Right ventricle myocardium inferior (tissue), 1 donor: ENCODE measurements at regions not wholly inside any gene's neighbourhood (a gene's known extent, or its start where the extent isn't known, plus 50 kb on each side); places are given as distances from the start of the nearest gene placed in this dataset.
A peak's percentile ranks its signal among the peaks of the same experiment; 100 is the strongest.

Source experiments
- ATAC-seq: fragments of 200-7000 bp; cut with Tn5 transposase; one replicate; pipeline ENCODE4 v1.9.1; 2020; ENCODE audit warnings: mild to moderate bottlenecking, moderate library complexity
- DNase-seq: peaks from one replicate; pipeline ENCODE4 v3.0.0; 2021; ENCODE audit errors: missing footprints
- intact Hi-C: fragments of 100-400 bp; cut with DNase I; formaldehyde crosslinking; loops from one replicate; pipeline ENCODE4 v1.11.0; 2022
- donor health status: DM: no; HTN: yes; CAD: no; lungs with severe emphysema.

- DNase-seq (no peak), ATAC-seq (no peak)
- intact Hi-C loops, result no loop called here
These were observed 121.1 kb upstream of the GOLIM4 start for GRCh38 chr3:168216851-168217250.

- ATAC-seq (no peak), DNase-seq (no peak)
- intact Hi-C loops, result loop anchor here (2.0 kb wide), 1 partner anchor 633 kb away; no protein-coding TSS in a partner anchor
These were observed 118.2 kb upstream of the GOLIM4 start for GRCh38 chr3:168213920-168214319.

GRCh38 chr3:168212664-168213285 lies 117.1 kb upstream of the GOLIM4 start:
- intact Hi-C loops, result no loop called here

GRCh38 chr3:168205451-168205850 lies 109.7 kb upstream of the GOLIM4 start:
- ATAC-seq (no peak), DNase-seq (no peak)
- intact Hi-C loops, result no loop called here

More at GRCh38 chr3:168212664-168213285, 117.1 kb upstream of the GOLIM4 start:
- DNase-seq, result no peak
- no peak for ATAC-seq

- intact Hi-C loops, result no loop called here
- ATAC-seq (no peak), DNase-seq (no peak)
These were observed 101.4 kb upstream of the GOLIM4 start for GRCh38 chr3:168197162-168197561.

- DNase-seq (no peak), ATAC-seq (no peak)
- intact Hi-C loops, result no loop called here
These were observed 96.1 kb upstream of the GOLIM4 start for GRCh38 chr3:168191856-168192255.

- ATAC-seq, result no peak
- DNase-seq, result no peak
- intact Hi-C loops, result no loop called here
These were observed 91.5 kb upstream of the GOLIM4 start for GRCh38 chr3:168187233-168187632.

GRCh38 chr3:168186293-168186983 lies 90.7 kb upstream of the GOLIM4 start:
- intact Hi-C loops, result no loop called here
- no peak for ATAC-seq
- DNase-seq, result no peak

GRCh38 chr3:168183774-168184173 lies 88.0 kb upstream of the GOLIM4 start:
- intact Hi-C loops, result no loop called here
- ATAC-seq (no peak), DNase-seq (no peak)

GRCh38 chr3:168168743-168169142 lies 73.0 kb upstream of the GOLIM4 start:
- intact Hi-C loops, result loop anchor here (5.0 to 10.0 kb wide), 2 partner anchors 74 to 246 kb away; partner anchors contain the start of gene GOLIM4
- DNase-seq (no peak), ATAC-seq (no peak)

- no peak for DNase-seq
- intact Hi-C loops, result loop anchor here (1.0 to 10.0 kb wide), 3 partner anchors 71 to 243 kb away; partner anchors contain the start of gene GOLIM4
- ATAC-seq, result peak; percentile 56
These were observed 69.9 kb upstream of the GOLIM4 start for GRCh38 chr3:168165390-168166269.

GRCh38 chr3:168162172-168162571 lies 66.4 kb upstream of the GOLIM4 start:
- intact Hi-C loops, result loop anchor here (2.0 to 10.0 kb wide), 2 partner anchors 39 to 67 kb away; partner anchors contain the start of gene GOLIM4
- ATAC-seq (peak; percentile 42), DNase-seq (no peak)

- DNase-seq (no peak), ATAC-seq (peak; percentile 30)
- intact Hi-C loops, result loop anchor here (2.0 to 10.0 kb wide), 2 partner anchors 39 to 67 kb away; partner anchors contain the start of gene GOLIM4
These were observed 66.0 kb upstream of the GOLIM4 start for GRCh38 chr3:168161696-168162095.

- no peak for ATAC-seq
- DNase-seq, result no peak
- intact Hi-C loops, result no loop called here
These were observed 62.2 kb upstream of the GOLIM4 start for GRCh38 chr3:168157903-168158302.

GRCh38 chr3:168157099-168157700 lies 61.5 kb upstream of the GOLIM4 start:
- DNase-seq (no peak), ATAC-seq (no peak)
- intact Hi-C loops, result no loop called here

- DNase-seq (no peak), ATAC-seq (peak; percentile 46)
- intact Hi-C loops, result no loop called here
These were observed 60.8 kb upstream of the GOLIM4 start for GRCh38 chr3:168156479-168156878.

GRCh38 chr3:168155303-168155702 lies 59.6 kb upstream of the GOLIM4 start:
- intact Hi-C loops, result no loop called here
- no peak for DNase-seq
- ATAC-seq, result no peak

- no peak for DNase-seq
- intact Hi-C loops, result no loop called here
- no peak for ATAC-seq
These were observed 58.4 kb upstream of the GOLIM4 start for GRCh38 chr3:168154089-168154488.

- no peak for DNase-seq
- no peak for ATAC-seq
- intact Hi-C loops, result no loop called here
These were observed 56.4 kb upstream of the GOLIM4 start for GRCh38 chr3:168152149-168152548.
